IMR-90 (cell line): ENCODE measurements at regions not wholly inside any gene's neighbourhood (a gene's known extent, or its start where the extent isn't known, plus 50 kb on each side); places are given as distances from the start of the nearest gene placed in this dataset.

Experiments used
- BHLHE40 ChIP-seq: fragments of 150-350 bp; IDR thresholded peaks from 2 replicates; pipeline ENCODE4 v1.6.1; 2016; ENCODE audit warnings: mild to moderate bottlenecking, low read depth, low read length
- CEBPB ChIP-seq: IDR thresholded peaks from 2 replicates; pipeline ENCODE4 v1.6.1; 2012; ENCODE audit warnings: low read depth, low read length, improper control_type of control experiment
- CTCF ChIP-seq: conservative IDR thresholded peaks from 2 replicates; pipeline ENCODE4 v1.5.1; 2012; ENCODE audit warnings: mild to moderate bottlenecking, low read depth, low read length, improper control_type of control experiment
- FOS ChIP-seq: fragments of 150-350 bp; IDR thresholded peaks from 2 replicates; pipeline ENCODE4 v1.6.1; 2016; ENCODE audit warnings: low read depth, low read length
- MAZ ChIP-seq: IDR thresholded peaks from 2 replicates; pipeline ENCODE4 v1.6.1; 2012; ENCODE audit warnings: low read depth, mild to moderate bottlenecking, low read length, improper control_type of control experiment, moderate library complexity, borderline replicate concordance
- MXI1 ChIP-seq: IDR thresholded peaks from 2 replicates; pipeline ENCODE4 v1.6.1; 2012; ENCODE audit warnings: low read depth, mild to moderate bottlenecking, low read length, moderate library complexity, borderline replicate concordance
- POLR2A ChIP-seq: IDR thresholded peaks from 2 replicates; pipeline ENCODE4 v1.6.1; 2012; ENCODE audit warnings: mild to moderate bottlenecking, low read depth, low read length
- RAD21 ChIP-seq: IDR thresholded peaks from 2 replicates; pipeline ENCODE4 v1.6.1; 2012; ENCODE audit warnings: low read length, improper control_type of control experiment
- RCOR1 ChIP-seq: IDR thresholded peaks from 2 replicates; pipeline ENCODE4 v1.6.1; 2012; ENCODE audit warnings: mild to moderate bottlenecking, low read length, improper control_type of control experiment; ENCODE audit not compliant: insufficient replicate concordance
- RFX5 ChIP-seq: IDR thresholded peaks from 2 replicates; pipeline ENCODE4 v1.8.0; 2012; ENCODE audit warnings: low read depth, mild to moderate bottlenecking, low read length, moderate library complexity
- SMC3 ChIP-seq: fragments of 150-350 bp; IDR thresholded peaks from 2 replicates; pipeline ENCODE4 v1.6.1; 2016; ENCODE audit warnings: low read depth, mild to moderate bottlenecking, antibody characterized with exemption, low read length, moderate library complexity
- USF2 ChIP-seq: fragments of 150-350 bp; IDR thresholded peaks from 2 replicates; pipeline ENCODE4 v1.6.1; 2017; ENCODE audit warnings: mild to moderate bottlenecking, antibody characterized with exemption, low read length, low read depth

DNA sequence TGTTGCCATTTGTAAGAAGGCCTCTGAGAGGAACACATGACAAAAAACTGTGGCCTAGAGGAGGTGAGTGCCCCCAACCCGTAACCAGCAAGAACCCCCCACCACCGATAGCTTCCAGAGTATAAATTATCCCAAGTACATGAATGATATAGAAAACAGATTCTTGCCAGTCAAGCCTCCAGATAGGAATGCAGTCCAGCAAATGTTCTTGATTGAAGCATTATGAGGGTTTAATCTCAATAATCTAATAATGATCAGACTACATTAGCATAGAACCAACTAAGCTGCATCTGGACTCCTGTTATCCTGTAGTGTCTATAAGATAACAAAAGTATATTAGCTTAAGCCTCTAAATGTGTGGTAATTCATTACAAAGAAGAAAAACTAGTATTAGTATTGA lies 908.9 kb upstream of the ATXN8OS start:
- TF ChIP-seq CTCF (no peak), POLR2A (no peak), RAD21 (no peak), CEBPB (no peak), SMC3 (no peak), RCOR1 (no peak), USF2 (no peak), MXI1 (no peak), MAZ (no peak), RFX5 (no peak), FOS (no peak), BHLHE40 (no peak)
